K562 (cell line): ENCODE measurements at regions not wholly inside any gene's neighbourhood (a gene's known extent, or its start where the extent isn't known, plus 50 kb on each side); places are given as distances from the start of the nearest gene placed in this dataset.

ENCODE experiments used
- ATAC-seq: fragments of 200-7000 bp; cut with Tn5 transposase; 3 replicates; pipeline ENCODE4 v1.9.1; 2020; ENCODE audit warnings: moderate library complexity
- BruUV-seq: library from RNA; stranded (reverse); fragments of 400-500 nt; replicated peaks from 2 replicates; lab custom pipeline; 2021; lab: Mats Ljungman, UMichigan
- CTCF ChIA-PET: fragments of 300-600 bp; formaldehyde crosslinking; extraction: SDS; loops from one replicate; lab custom pipeline; 2021; ENCODE audit warnings: low intra/inter-chr PET ratio; lab: Yijun Ruan, JAX
- POLR2A ChIA-PET: fragments of 300-600, 350-650 bp; sonication (Branson Sonifier 250); formaldehyde crosslinking; extraction: SDS; loops from one replicate; lab custom pipeline; 2021; ENCODE audit warnings: antibody characterized with exemption, inconsistent platforms; lab: Yijun Ruan, JAX
- DNase-seq, 4 experiments: peaks; one replicate each; pipeline versions ENCODE4 v3.0.0 to v3.0.0-alpha.2; 2011 to 2018; ENCODE audit warnings: low spot score in 3 of 4, mixed read lengths in 3 of 4; ENCODE audit errors: extremely low read depth in 1 of 4
- FAIRE-seq: peaks from 2 replicates; lab custom pipeline; 2011; peaks lifted over from hg19 to GRCh38; lab: Jason Lieb, UNC
- H2AFZ ChIP-seq: 2 replicates; pipeline ENCODE4 v1.6.0; 2011; ENCODE audit warnings: low read depth, low read length, control low read depth, inconsistent platforms
- H3K27ac ChIP-seq: fragments of 200-600 bp; 3 replicates; pipeline ENCODE4 v1.8.0; 2011; ENCODE audit warnings: low read depth, mild to moderate bottlenecking, control low read depth, inconsistent platforms, low read length, moderate library complexity, mixed read lengths; ENCODE audit errors: extremely low read depth
- H3K27me3 ChIP-seq, 2 experiments: fragments of 300-600 bp in 1 of 2; 2 replicates in 1 of 2; 3 replicates in 1 of 2; pipeline versions ENCODE4 v1.6.0 to v1.8.0; 2011; ENCODE audit warnings: inconsistent platforms in 2 of 2, low read length in 2 of 2, mild to moderate bottlenecking in 1 of 2, mixed read lengths in 1 of 2, moderate library complexity in 1 of 2; ENCODE audit not compliant: control insufficient read depth in 2 of 2, insufficient read depth in 2 of 2
- H3K36me3 ChIP-seq: fragments of 300-600 bp; 3 replicates; pipeline ENCODE4 v1.8.0; 2011; ENCODE audit warnings: mild to moderate bottlenecking, low read length, inconsistent platforms; ENCODE audit not compliant: control insufficient read depth, insufficient read depth
- H3K4me1 ChIP-seq, 2 experiments: fragments of 200-600 bp in 1 of 2; replicated peaks in 1 of 2; 2 replicates in 1 of 2; 3 replicates in 1 of 2; pipeline versions ENCODE4 v1.5.1 to v1.8.0; 2011; ENCODE audit warnings: inconsistent platforms in 2 of 2, low read length in 2 of 2, mild to moderate bottlenecking in 1 of 2, mixed read lengths in 1 of 2, moderate library complexity in 1 of 2; ENCODE audit not compliant: control insufficient read depth in 2 of 2, insufficient read depth in 2 of 2
- H3K4me2 ChIP-seq: 2 replicates; pipeline ENCODE4 v1.6.1; 2011; ENCODE audit warnings: low read length, control low read depth, inconsistent platforms, mixed read lengths; ENCODE audit not compliant: insufficient read depth
- H3K4me3 ChIP-seq: fragments of 200-600 bp; sonication (generic), shearing (Covaris generic); 2 replicates; pipeline ENCODE4 v1.5.1; 2016; ENCODE audit warnings: control low read depth, inconsistent platforms
- H3K79me2 ChIP-seq: fragments of 200-600 bp; 3 replicates; pipeline ENCODE4 v1.8.0; 2011; ENCODE audit warnings: low read length, inconsistent platforms; ENCODE audit not compliant: control insufficient read depth, insufficient read depth
- H3K9ac ChIP-seq, 2 experiments: 2 replicates each; pipeline versions ENCODE4 v1.6.0 to v1.6.1; 2011; ENCODE audit warnings: low read depth in 2 of 2, low read length in 2 of 2, control low read depth in 1 of 2, inconsistent platforms in 1 of 2, mild to moderate bottlenecking in 1 of 2, mixed read lengths in 1 of 2; ENCODE audit not compliant: insufficient read depth in 1 of 2
- H3K9me1 ChIP-seq: one replicate; pipeline ENCODE4 v1.6.0; 2011; ENCODE audit warnings: inconsistent platforms, mild to moderate bottlenecking, low read length, moderate library complexity; ENCODE audit not compliant: control insufficient read depth, insufficient read depth
- H3K9me3 ChIP-seq: replicated peaks from 2 replicates; pipeline ENCODE4 v1.5.1; 2011; ENCODE audit warnings: low read depth, low read length, inconsistent platforms; ENCODE audit not compliant: control insufficient read depth, insufficient read depth
- H4K20me1 ChIP-seq: replicated peaks from 2 replicates; pipeline ENCODE4 v1.6.1; 2011; ENCODE audit warnings: low read length, inconsistent platforms, mixed read lengths; ENCODE audit not compliant: control insufficient read depth, insufficient read depth
- ATF7 ChIP-seq: fragments of 450-650 bp; IDR thresholded peaks from 2 replicates; pipeline ENCODE4 v1.7.1; 2014; ENCODE audit warnings: mild to moderate bottlenecking, moderate library complexity
- CBX5 ChIP-seq: IDR thresholded peaks from 2 replicates; pipeline ENCODE4 v1.6.1; 2014; ENCODE audit warnings: low read depth, borderline replicate concordance
- ELF1 ChIP-seq: fragments of 200-800 bp; sonication (Bioruptor generic); IDR thresholded peaks from 2 replicates; pipeline ENCODE4 v1.6.1; 2016; ENCODE audit warnings: missing genetic modification characterization, missing compliant biosample characterization
- ESRRA ChIP-seq: fragments of 450-650 bp; IDR thresholded peaks from 2 replicates; pipeline ENCODE4 v1.6.1; 2014; ENCODE audit warnings: low read depth, mild to moderate bottlenecking, moderate library complexity, borderline replicate concordance
- NCOR1 ChIP-seq: fragments of 450-650 bp; IDR thresholded peaks from 2 replicates; pipeline ENCODE4 v1.6.1; 2016; ENCODE audit warnings: mild to moderate bottlenecking, moderate library complexity
- PPARD ChIP-seq: fragments of 250-450 bp; sonication (Bioruptor Pico); IDR thresholded peaks from 2 replicates; pipeline ENCODE4 v1.8.0; 2022; ENCODE audit warnings: inconsistent platforms, mild to moderate bottlenecking, moderate library complexity
- RNF2 ChIP-seq: sonication (generic); IDR thresholded peaks from 2 replicates; pipeline ENCODE4 v1.6.1; 2016
- SREBF2 ChIP-seq: sonication (generic); formaldehyde crosslinking; IDR thresholded peaks from 2 replicates; pipeline ENCODE4 v1.4.0; 2020; ENCODE audit warnings: mild to moderate bottlenecking, missing genetic modification reagents
- TEAD4 ChIP-seq, 2 experiments: sonication (generic) in 1 of 2; formaldehyde crosslinking in 1 of 2; IDR thresholded peaks; 2 replicates each; pipeline versions ENCODE4 v1.6.1 to v1.8.0; 2012 to 2022; ENCODE audit warnings: borderline replicate concordance in 1 of 2, inconsistent platforms in 1 of 2, low read length in 1 of 2, mild to moderate bottlenecking in 1 of 2, missing genetic modification reagents in 1 of 2
- ZNF280A ChIP-seq: fragments of 450-650 bp; IDR thresholded peaks from 2 replicates; pipeline ENCODE4 v1.6.1; 2018; ENCODE audit warnings: mild to moderate bottlenecking, low read depth; ENCODE audit not compliant: partially characterized antibody
- WGBS: fragments of 100-300 bp; shearing (Covaris generic); methylation state at CpG from one replicate; pipeline ENCODE4 v1.1.6; 2016; ENCODE audit warnings: low coverage, mixed read lengths; ENCODE audit not compliant: insufficient coverage; ENCODE audit errors: missing lambda C conversion rate; 5-methylcytosine and 5-hydroxymethylcytosine counted together
- in situ Hi-C: fragments of 300-500 bp; cut with MboI; formaldehyde crosslinking; loops from 4 replicates; pipeline ENCODE4 v1.15.0; 2018; ENCODE audit warnings: inconsistent platforms, mixed read lengths
- intact Hi-C: fragments of 100-400 bp; cut with micrococcal nuclease; formaldehyde crosslinking; loops from 2 replicates; pipeline ENCODE4 v1.14.2; 2022
- TF ChIP-seq, protein P1 (sequence below): sonication (generic); formaldehyde crosslinking; IDR thresholded peaks from 2 replicates; pipeline ENCODE4 v1.8.0; 2022; ENCODE audit warnings: missing genetic modification reagents, mild to moderate bottlenecking, moderate library complexity, borderline replicate concordance

GRCh38 chr3:191005790-191006189 lies 143.3 kb upstream of the GMNC start:
- no peaks in the 10 kb centered on the region for H3K4me1 ChIP-seq
- no peak overlapping the region for H3K4me2 ChIP-seq
- ChIA-PET POLR2A (interaction anchor here (0.7 kb wide), 1 partner anchor 312 kb away, joined by 3 read pairs; no protein-coding TSS in a partner anchor), CTCF (no interaction called here)
- H3K27me3 ChIP-seq = no peaks in the 10 kb centered on the region
- no peak for ATAC-seq
- H3K27ac ChIP-seq = no peak overlapping the region
- DNase-seq = no peak
- WGBS = 0% methylated on average over 3 of the region's 3 CpGs
- no peak overlapping the region for H3K4me3 ChIP-seq
- in situ Hi-C loops = no loop called here
- no peak for TF ChIP-seq ZNF280A
- TF ChIP-seq SREBF2 (CRISPR knock-in tag) = no peak
- H3K79me2 ChIP-seq = no peaks in the 10 kb centered on the region
- no peaks in the 10 kb centered on the region for H4K20me1 ChIP-seq
- no peaks in the 10 kb centered on the region for H3K9me1 ChIP-seq
- H3K9ac ChIP-seq = no peak overlapping the region
- H3K9me3 ChIP-seq = no peaks in the 10 kb centered on the region
- intact Hi-C loops = no loop called here
- no peak overlapping the region for H2AFZ ChIP-seq
- FAIRE-seq = no peak
- no TSS peak for BruUV-seq
- no peaks in the 10 kb centered on the region for H3K36me3 ChIP-seq

- BruUV-seq = no TSS peak
Observed at GRCh38 chr3:191003742-191004141, 141.2 kb upstream of the GMNC start.

More at GRCh38 chr3:191003742-191004141, 141.2 kb upstream of the GMNC start:
- H3K4me3 ChIP-seq = no peak overlapping the region
- no peak for ATAC-seq
- no peaks in the 10 kb centered on the region for H3K9me1 ChIP-seq
- TF ChIP-seq ESRRA = no peak
- no peak for TF ChIP-seq ELF1 (tag)
- no peak for TF ChIP-seq NCOR1
- no peak for TF ChIP-seq ATF7
- TF ChIP-seq, protein P1, sequence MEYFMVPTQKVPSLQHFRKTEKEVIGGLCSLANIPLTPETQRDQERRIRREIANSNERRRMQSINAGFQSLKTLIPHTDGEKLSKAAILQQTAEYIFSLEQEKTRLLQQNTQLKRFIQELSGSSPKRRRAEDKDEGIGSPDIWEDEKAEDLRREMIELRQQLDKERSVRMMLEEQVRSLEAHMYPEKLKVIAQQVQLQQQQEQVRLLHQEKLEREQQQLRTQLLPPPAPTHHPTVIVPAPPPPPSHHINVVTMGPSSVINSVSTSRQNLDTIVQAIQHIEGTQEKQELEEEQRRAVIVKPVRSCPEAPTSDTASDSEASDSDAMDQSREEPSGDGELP = no peak
- TF ChIP-seq RNF2 = no peak
- TF ChIP-seq TEAD4 (IDR thresholded peaks at IDR 0.05; ENCODE audit: low read length) = no peak
- TF ChIP-seq TEAD4 (CRISPR knock-in tag; IDR thresholded peaks at IDR 0.05; ENCODE audit: borderline replicate concordance) = no peak
- TF ChIP-seq CBX5 = no peak
- TF ChIP-seq PPARD (CRISPR knock-in tag) = no peak
- TF ChIP-seq, all 486 proteins: peak for 0
- no peak overlapping the region for H2AFZ ChIP-seq
- no peaks in the 10 kb centered on the region for H3K4me1 ChIP-seq
- POLR2A ChIA-PET = no interaction called here
- intact Hi-C loops (no loop called here), in situ Hi-C loops (no loop called here)
- 4% methylated on average over 5 of the region's 5 CpGs for WGBS
- H4K20me1 ChIP-seq = no peaks in the 10 kb centered on the region
- CTCF ChIA-PET = no interaction called here
- H3K27me3 ChIP-seq = no peaks in the 10 kb centered on the region
- H3K4me2 ChIP-seq = no peak overlapping the region
- no peaks in the 10 kb centered on the region for H3K9me3 ChIP-seq
- DNase-seq = no peak
- no peaks in the 10 kb centered on the region for H3K79me2 ChIP-seq
- no peak for FAIRE-seq
- no peak overlapping the region for H3K27ac ChIP-seq
- no peak overlapping the region for H3K9ac ChIP-seq
- no peaks in the 10 kb centered on the region for H3K36me3 ChIP-seq
